IMR-90 (cell line): ENCODE measurements at regions not wholly inside any gene's neighbourhood (a gene's known extent, or its start where the extent isn't known, plus 50 kb on each side); places are given as distances from the start of the nearest gene placed in this dataset.

Experiments used
- ATAC-seq: fragments of 200-7000 bp; cut with Tn5 transposase; 2 replicates; pipeline ENCODE4 v1.9.1; 2020; ENCODE audit warnings: low read depth, mild to moderate bottlenecking, moderate library complexity
- BruUV-seq: library from RNA; stranded (reverse); fragments of 400-500 nt; replicated peaks from 2 replicates; lab custom pipeline; 2021; lab: Mats Ljungman, UMichigan
- CTCF ChIA-PET: fragments of 300-600 bp; formaldehyde crosslinking; extraction: SDS; loops from one replicate; lab custom pipeline; 2021; ENCODE audit warnings: antibody characterized with exemption; lab: Yijun Ruan, JAX
- POLR2A ChIA-PET: fragments of 300-600 bp; sonication (Branson Sonifier 250); formaldehyde crosslinking; loops from one replicate; lab custom pipeline; 2022; ENCODE audit warnings: antibody characterized with exemption; ENCODE audit not compliant: unreplicated experiment; lab: Charles Lee
- DNase-seq: peaks from one replicate; pipeline ENCODE4 v3.0.0; 2013
- H2AFZ ChIP-seq: replicated peaks from 2 replicates; pipeline ENCODE3; 2013; ENCODE audit warnings: low read length, mild to moderate bottlenecking; ENCODE audit not compliant: poor library complexity
- H2AK5ac ChIP-seq: 2 replicates; pipeline ENCODE4 v1.6.1; 2013; ENCODE audit warnings: low read depth, low read length, inconsistent platforms
- H2AK9ac ChIP-seq: replicated peaks from 2 replicates; pipeline ENCODE3; 2013; ENCODE audit warnings: mild to moderate bottlenecking, low read depth, low read length, moderate library complexity; ENCODE audit not compliant: poor library complexity
- H2BK120ac ChIP-seq: 2 replicates; pipeline ENCODE4 v1.6.1; 2013; ENCODE audit warnings: low read depth, low read length, inconsistent platforms
- H2BK15ac ChIP-seq: 3 replicates; pipeline ENCODE4 v1.6.1; 2013; ENCODE audit warnings: low read depth, low read length, inconsistent platforms
- H2BK20ac ChIP-seq: 2 replicates; pipeline ENCODE4 v1.6.1; 2013; ENCODE audit warnings: low read depth, mild to moderate bottlenecking, inconsistent platforms, low read length, moderate library complexity
- H2BK5ac ChIP-seq: 2 replicates; pipeline ENCODE4 v1.6.1; 2013; ENCODE audit warnings: mild to moderate bottlenecking, low read depth, low read length, inconsistent platforms; ENCODE audit not compliant: poor library complexity, severe bottlenecking
- H3K14ac ChIP-seq: replicated peaks from 2 replicates; pipeline ENCODE4 v1.6.1; 2013; ENCODE audit warnings: low read depth, low read length, inconsistent platforms
- H3K18ac ChIP-seq: 2 replicates; pipeline ENCODE4 v1.6.1; 2013; ENCODE audit warnings: low read depth, low read length, control low read depth
- H3K23ac ChIP-seq: 2 replicates; pipeline ENCODE4 v1.6.1; 2013; ENCODE audit warnings: low read depth, low read length, inconsistent platforms
- H3K27ac ChIP-seq: 2 replicates; pipeline ENCODE4 v1.5.1; 2013; ENCODE audit warnings: mild to moderate bottlenecking, control low read depth, low read length; ENCODE audit not compliant: insufficient read depth
- H3K27me3 ChIP-seq: 2 replicates; pipeline ENCODE4 v1.6.1; 2013; ENCODE audit warnings: low read length; ENCODE audit not compliant: control insufficient read depth, insufficient read depth
- H3K36me3 ChIP-seq: 2 replicates; pipeline ENCODE4 v1.6.1; 2013; ENCODE audit warnings: low read length, mixed read lengths; ENCODE audit not compliant: control insufficient read depth, insufficient read depth
- H3K4ac ChIP-seq: 2 replicates; pipeline ENCODE4 v1.6.1; 2013; ENCODE audit warnings: low read depth, low read length, inconsistent platforms
- H3K4me1 ChIP-seq: 2 replicates; pipeline ENCODE4 v1.6.1; 2013; ENCODE audit warnings: low read length, mixed read lengths; ENCODE audit not compliant: control insufficient read depth, insufficient read depth
- H3K4me2 ChIP-seq: 2 replicates; pipeline ENCODE4 v1.6.1; 2013; ENCODE audit warnings: low read depth, mild to moderate bottlenecking, control low read depth, low read length, moderate library complexity
- H3K4me3 ChIP-seq: 2 replicates; pipeline ENCODE4 v1.5.1; 2013; ENCODE audit warnings: low read depth, mild to moderate bottlenecking, control low read depth, low read length, moderate library complexity; ENCODE audit not compliant: insufficient read depth
- H3K56ac ChIP-seq: 2 replicates; pipeline ENCODE4 v1.6.1; 2013; ENCODE audit warnings: low read length, inconsistent platforms; ENCODE audit not compliant: insufficient read depth; ENCODE audit errors: extremely low read depth
- H3K79me1 ChIP-seq, 2 experiments: 2 replicates each; pipeline ENCODE4 v1.6.1; 2013; ENCODE audit warnings: low read length in 2 of 2, inconsistent platforms in 1 of 2, low read depth in 1 of 2
- H3K9ac ChIP-seq: 2 replicates; pipeline ENCODE4 v1.6.1; 2013; ENCODE audit warnings: low read depth, low read length, control low read depth
- H3K9me1 ChIP-seq: 2 replicates; pipeline ENCODE4 v1.6.1; 2013; ENCODE audit warnings: low read length, inconsistent platforms; ENCODE audit not compliant: insufficient read depth
- H3K9me3 ChIP-seq: 2 replicates; pipeline ENCODE4 v1.6.1; 2013; ENCODE audit warnings: low read length; ENCODE audit not compliant: control insufficient read depth, insufficient read depth
- H4K20me1 ChIP-seq: 2 replicates; pipeline ENCODE4 v1.6.1; 2013; ENCODE audit warnings: low read length, inconsistent platforms; ENCODE audit not compliant: insufficient read depth
- H4K5ac ChIP-seq: 2 replicates; pipeline ENCODE4 v1.6.1; 2013; ENCODE audit warnings: mild to moderate bottlenecking, low read depth, low read length, control low read depth
- H4K8ac ChIP-seq, 2 experiments: 2 replicates each; pipeline ENCODE4 v1.6.1; 2013; ENCODE audit warnings: low read depth in 2 of 2, low read length in 2 of 2, control low read depth in 1 of 2, inconsistent platforms in 1 of 2
- H4K91ac ChIP-seq: 2 replicates; pipeline ENCODE4 v1.6.1; 2013; ENCODE audit warnings: low read depth, low read length, inconsistent platforms; ENCODE audit not compliant: insufficient read depth
- BHLHE40 ChIP-seq: fragments of 150-350 bp; IDR thresholded peaks from 2 replicates; pipeline ENCODE4 v1.6.1; 2016; ENCODE audit warnings: mild to moderate bottlenecking, low read depth, low read length
- CEBPB ChIP-seq: IDR thresholded peaks from 2 replicates; pipeline ENCODE4 v1.6.1; 2012; ENCODE audit warnings: low read depth, low read length, improper control_type of control experiment
- CHD1 ChIP-seq: IDR thresholded peaks from 2 replicates; pipeline ENCODE4 v1.6.1; 2012; ENCODE audit warnings: low read depth, low read length, improper control_type of control experiment
- ELK1 ChIP-seq: fragments of 150-350 bp; IDR thresholded peaks from 2 replicates; pipeline ENCODE4 v1.6.1; 2016; ENCODE audit warnings: low read depth, mild to moderate bottlenecking, low read length, moderate library complexity, borderline replicate concordance
- FOS ChIP-seq: fragments of 150-350 bp; IDR thresholded peaks from 2 replicates; pipeline ENCODE4 v1.6.1; 2016; ENCODE audit warnings: low read depth, low read length
- MAFK ChIP-seq: IDR thresholded peaks from 2 replicates; pipeline ENCODE4 v1.6.1; 2012; ENCODE audit warnings: low read depth, low read length, improper control_type of control experiment
- MAZ ChIP-seq: IDR thresholded peaks from 2 replicates; pipeline ENCODE4 v1.6.1; 2012; ENCODE audit warnings: low read depth, mild to moderate bottlenecking, low read length, improper control_type of control experiment, moderate library complexity, borderline replicate concordance
- MXI1 ChIP-seq: IDR thresholded peaks from 2 replicates; pipeline ENCODE4 v1.6.1; 2012; ENCODE audit warnings: low read depth, mild to moderate bottlenecking, low read length, moderate library complexity, borderline replicate concordance
- POLR2A ChIP-seq: IDR thresholded peaks from 2 replicates; pipeline ENCODE4 v1.6.1; 2012; ENCODE audit warnings: mild to moderate bottlenecking, low read depth, low read length
- RAD21 ChIP-seq: IDR thresholded peaks from 2 replicates; pipeline ENCODE4 v1.6.1; 2012; ENCODE audit warnings: low read length, improper control_type of control experiment
- RCOR1 ChIP-seq: IDR thresholded peaks from 2 replicates; pipeline ENCODE4 v1.6.1; 2012; ENCODE audit warnings: mild to moderate bottlenecking, low read length, improper control_type of control experiment; ENCODE audit not compliant: insufficient replicate concordance
- RFX5 ChIP-seq: IDR thresholded peaks from 2 replicates; pipeline ENCODE4 v1.8.0; 2012; ENCODE audit warnings: low read depth, mild to moderate bottlenecking, low read length, moderate library complexity
- SMC3 ChIP-seq: fragments of 150-350 bp; IDR thresholded peaks from 2 replicates; pipeline ENCODE4 v1.6.1; 2016; ENCODE audit warnings: low read depth, mild to moderate bottlenecking, antibody characterized with exemption, low read length, moderate library complexity
- WGBS, 2 experiments: methylation state at CpG; one replicate each; pipeline versions ENCODE4 v1.1.5 to v1.1.7; 2013; ENCODE audit warnings: missing lambda C conversion rate in 2 of 2; ENCODE audit not compliant: insufficient read length in 1 of 2; ENCODE audit errors: extremely low coverage in 2 of 2; 5-methylcytosine and 5-hydroxymethylcytosine counted together
- dilution Hi-C: fragments of 300-500 bp; cut with HindIII; formaldehyde crosslinking; loops from one replicate; pipeline ENCODE4 v1.14.3; 2018; ENCODE audit warnings: low sequenced_read_pairs; ENCODE audit not compliant: unreplicated experiment
- in situ Hi-C: fragments of 300-500 bp; cut with MboI; formaldehyde crosslinking; loops from 3 replicates; pipeline ENCODE4 v1.14.3; 2019; ENCODE audit warnings: low sequenced_read_pairs, inconsistent platforms, mixed read lengths
- intact Hi-C: fragments of 100-400 bp; cut with micrococcal nuclease; formaldehyde crosslinking; loops from 2 replicates; pipeline ENCODE4 v1.10.0; 2022
- TF ChIP-seq, protein P1 (sequence below): fragments of 150-350 bp; IDR thresholded peaks from 2 replicates; pipeline ENCODE4 v1.6.1; 2017; ENCODE audit warnings: mild to moderate bottlenecking, antibody characterized with exemption, low read length, low read depth
- TF ChIP-seq, protein P2 (sequence below): conservative IDR thresholded peaks from 2 replicates; pipeline ENCODE4 v1.5.1; 2012; ENCODE audit warnings: mild to moderate bottlenecking, low read depth, low read length, improper control_type of control experiment

- H3K4me3 ChIP-seq, result no peak overlapping the region
- H4K20me1 ChIP-seq, result peaks cover 54% of the 10 kb centered on the region
- H3K27ac ChIP-seq, result no peak overlapping the region
- no peak for TF ChIP-seq RCOR1
- TF ChIP-seq, protein P1, sequence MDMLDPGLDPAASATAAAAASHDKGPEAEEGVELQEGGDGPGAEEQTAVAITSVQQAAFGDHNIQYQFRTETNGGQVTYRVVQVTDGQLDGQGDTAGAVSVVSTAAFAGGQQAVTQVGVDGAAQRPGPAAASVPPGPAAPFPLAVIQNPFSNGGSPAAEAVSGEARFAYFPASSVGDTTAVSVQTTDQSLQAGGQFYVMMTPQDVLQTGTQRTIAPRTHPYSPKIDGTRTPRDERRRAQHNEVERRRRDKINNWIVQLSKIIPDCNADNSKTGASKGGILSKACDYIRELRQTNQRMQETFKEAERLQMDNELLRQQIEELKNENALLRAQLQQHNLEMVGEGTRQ, result no peak
- no peak for TF ChIP-seq RAD21
- TF ChIP-seq MAZ, result no peak
- no peak for TF ChIP-seq BHLHE40
- TF ChIP-seq ELK1, result no peak
- TF ChIP-seq, protein P2, sequence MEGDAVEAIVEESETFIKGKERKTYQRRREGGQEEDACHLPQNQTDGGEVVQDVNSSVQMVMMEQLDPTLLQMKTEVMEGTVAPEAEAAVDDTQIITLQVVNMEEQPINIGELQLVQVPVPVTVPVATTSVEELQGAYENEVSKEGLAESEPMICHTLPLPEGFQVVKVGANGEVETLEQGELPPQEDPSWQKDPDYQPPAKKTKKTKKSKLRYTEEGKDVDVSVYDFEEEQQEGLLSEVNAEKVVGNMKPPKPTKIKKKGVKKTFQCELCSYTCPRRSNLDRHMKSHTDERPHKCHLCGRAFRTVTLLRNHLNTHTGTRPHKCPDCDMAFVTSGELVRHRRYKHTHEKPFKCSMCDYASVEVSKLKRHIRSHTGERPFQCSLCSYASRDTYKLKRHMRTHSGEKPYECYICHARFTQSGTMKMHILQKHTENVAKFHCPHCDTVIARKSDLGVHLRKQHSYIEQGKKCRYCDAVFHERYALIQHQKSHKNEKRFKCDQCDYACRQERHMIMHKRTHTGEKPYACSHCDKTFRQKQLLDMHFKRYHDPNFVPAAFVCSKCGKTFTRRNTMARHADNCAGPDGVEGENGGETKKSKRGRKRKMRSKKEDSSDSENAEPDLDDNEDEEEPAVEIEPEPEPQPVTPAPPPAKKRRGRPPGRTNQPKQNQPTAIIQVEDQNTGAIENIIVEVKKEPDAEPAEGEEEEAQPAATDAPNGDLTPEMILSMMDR, result no peak
- TF ChIP-seq FOS, result no peak
- no peak for TF ChIP-seq SMC3
- no peak for TF ChIP-seq MXI1
- TF ChIP-seq RFX5, result no peak
- TF ChIP-seq MAFK, result no peak
- no peak for TF ChIP-seq CHD1
- TF ChIP-seq POLR2A, result no peak
- TF ChIP-seq CEBPB, result no peak
- peak overlapping the region; percentile 2 for H2AK9ac ChIP-seq
- H3K9me1 ChIP-seq, result peaks cover 35% of the 10 kb centered on the region
- H3K14ac ChIP-seq, result no peak overlapping the region
- H3K36me3 ChIP-seq, result peaks cover 52% of the 10 kb centered on the region
- intact Hi-C loops, result no loop called here
- peak overlapping the region; percentile 36; the same call in 1 of the 2 replicates for H4K91ac ChIP-seq
- H3K4ac ChIP-seq, result no peak overlapping the region; the same call in 1 of the 2 replicates
- no peak overlapping the region for H2AFZ ChIP-seq
- peak overlapping the region in 1 of 2 experiments; percentile 16; a peak in 1 of 4 replicates for H4K8ac ChIP-seq
- no peak overlapping the region for H2BK5ac ChIP-seq
- no peak overlapping the region for H4K5ac ChIP-seq
- 85% methylated on average over 5 of the region's 9 CpGs; no CpG with 5 or more reads in 1 of the 2 experiments for WGBS, 2 experiments
- no peak overlapping the region for H3K18ac ChIP-seq
- POLR2A ChIA-PET, result no interaction called here
- H3K27me3 ChIP-seq, result no peaks in the 10 kb centered on the region
- H3K4me2 ChIP-seq, result no peak overlapping the region
- no TSS peak for BruUV-seq
- H3K23ac ChIP-seq, result no peak overlapping the region
- no peak overlapping the region for H3K9ac ChIP-seq
- H3K9me3 ChIP-seq, result no peaks in the 10 kb centered on the region
- in situ Hi-C loops, result no loop called here
- CTCF ChIA-PET, result interaction anchor here (0.5 kb wide), 1 partner anchor 123 kb away, joined by 3 read pairs; no protein-coding TSS in a partner anchor
- dilution Hi-C loops, result no loop called here
- H2BK15ac ChIP-seq, result no peak overlapping the region
- peaks cover 5% of the 10 kb centered on the region; the same call in 1 of the 2 replicates for H3K4me1 ChIP-seq
- H2BK20ac ChIP-seq, result no peak overlapping the region
- DNase-seq (peak; percentile 55), ATAC-seq (peak; percentile 51)
- peak overlapping the region; percentile 19; the same call in 1 of the 2 replicates for H2AK5ac ChIP-seq
- H3K79me1 ChIP-seq, result peaks cover 50 to 97% of the 10 kb centered on the region in 2 experiments
- H3K56ac ChIP-seq, result no peak overlapping the region
- no peak overlapping the region for H2BK120ac ChIP-seq
Observed at GRCh38 chr2:120952318-120952717, 216.7 kb downstream of the GLI2 start.
